SK-N-SH treated with all-trans-retinoic acid at 6 μM for 48 hours (cell line): ENCODE measurements at regions not wholly inside any gene's neighbourhood (a gene's known extent, or its start where the extent isn't known, plus 50 kb on each side); places are given as distances from the start of the nearest gene placed in this dataset.

ENCODE experiments used
- ATAC-seq: fragments of 200-7000 bp; cut with Tn5 transposase; 3 replicates; pipeline ENCODE4 v1.9.1; 2020; ENCODE audit warnings: mild to moderate bottlenecking, moderate library complexity
- ARNTL ChIP-seq: fragments of 450-650 bp; formaldehyde crosslinking; IDR thresholded peaks from 2 replicates; pipeline ENCODE4 v1.5.0; 2020; ENCODE audit warnings: low read depth, mild to moderate bottlenecking, moderate library complexity, borderline replicate concordance
- BACH2 ChIP-seq: fragments of 250-450 bp; sonication (Bioruptor Pico); IDR thresholded peaks from 2 replicates; pipeline ENCODE4 v1.9.0; 2021; ENCODE audit warnings: mild to moderate bottlenecking, borderline replicate concordance
- CREB5 ChIP-seq: fragments of 250-450 bp; sonication (Bioruptor Pico); IDR thresholded peaks from 2 replicates; pipeline ENCODE4 v1.5.1; 2020; ENCODE audit warnings: low read depth, mild to moderate bottlenecking, moderate library complexity
- CSDC2 ChIP-seq: fragments of 250-450 bp; sonication (Bioruptor Pico); IDR thresholded peaks from 2 replicates; pipeline ENCODE4 v1.5.0; 2020; ENCODE audit warnings: mild to moderate bottlenecking, moderate library complexity
- ESRRG ChIP-seq: fragments of 250-450 bp; sonication (Bioruptor Pico); IDR thresholded peaks from 2 replicates; pipeline ENCODE4 v1.6.1; 2021; ENCODE audit warnings: mild to moderate bottlenecking
- GLIS3 ChIP-seq: fragments of 250-450 bp; sonication (Bioruptor Pico); IDR thresholded peaks from 2 replicates; pipeline ENCODE4 v1.5.0; 2020; ENCODE audit warnings: mild to moderate bottlenecking, moderate library complexity
- ISL1 ChIP-seq: fragments of 250-450 bp; sonication (Bioruptor Pico); IDR thresholded peaks from 2 replicates; pipeline ENCODE4 v2.1.2; 2022; ENCODE audit warnings: mild to moderate bottlenecking, moderate library complexity
- OSR1 ChIP-seq: fragments of 250-450 bp; sonication (Bioruptor Pico); IDR thresholded peaks from 2 replicates; pipeline ENCODE4 v1.8.0; 2022; ENCODE audit warnings: moderate library complexity, mild to moderate bottlenecking, inconsistent platforms
- PATZ1 ChIP-seq: fragments of 250-450 bp; sonication (Bioruptor Pico); IDR thresholded peaks from 2 replicates; pipeline ENCODE4 v1.8.0; 2020; ENCODE audit warnings: mild to moderate bottlenecking, moderate library complexity, borderline replicate concordance
- POU6F1 ChIP-seq: fragments of 250-450 bp; sonication (Bioruptor Pico); IDR thresholded peaks from 2 replicates; pipeline ENCODE4 v1.8.0; 2021; ENCODE audit warnings: low read depth, mild to moderate bottlenecking, moderate library complexity, borderline replicate concordance
- RARB ChIP-seq: fragments of 250-450 bp; sonication (Bioruptor Pico); IDR thresholded peaks from 2 replicates; pipeline ENCODE4 v1.8.0; 2021; ENCODE audit warnings: mild to moderate bottlenecking, moderate library complexity
- SNAI2 ChIP-seq: fragments of 250-450 bp; sonication (Bioruptor Pico); IDR thresholded peaks from 2 replicates; pipeline ENCODE4 v1.5.0; 2020; ENCODE audit warnings: mild to moderate bottlenecking, moderate library complexity
- TCF4 ChIP-seq: fragments of 250-450 bp; sonication (Bioruptor Pico); IDR thresholded peaks from 2 replicates; pipeline ENCODE4 v1.8.0; 2021; ENCODE audit warnings: mild to moderate bottlenecking, moderate library complexity, borderline replicate concordance
- TOX ChIP-seq: fragments of 250-450 bp; sonication (Bioruptor Pico); IDR thresholded peaks from 2 replicates; pipeline ENCODE4 v1.8.0; 2021; ENCODE audit warnings: mild to moderate bottlenecking, moderate library complexity, borderline replicate concordance
- TSHZ2 ChIP-seq: fragments of 250-450 bp; sonication (Bioruptor Pico); IDR thresholded peaks from 2 replicates; pipeline ENCODE4 v1.5.0; 2020; ENCODE audit warnings: mild to moderate bottlenecking, moderate library complexity
- ZC3H10 ChIP-seq: fragments of 250-450 bp; sonication (Bioruptor Pico); IDR thresholded peaks from 2 replicates; pipeline ENCODE4 v1.5.1; 2021; ENCODE audit warnings: mild to moderate bottlenecking, moderate library complexity
- ZFP3 ChIP-seq: fragments of 250-450 bp; sonication (Bioruptor Pico); IDR thresholded peaks from 2 replicates; pipeline ENCODE4 v1.5.0; 2020; ENCODE audit warnings: mild to moderate bottlenecking, moderate library complexity
- ZFP30 ChIP-seq: fragments of 450-650 bp; formaldehyde crosslinking; IDR thresholded peaks from 2 replicates; pipeline ENCODE4 v1.5.0; 2022; ENCODE audit warnings: mild to moderate bottlenecking, moderate library complexity
- ZNF565 ChIP-seq: fragments of 450-650 bp; formaldehyde crosslinking; conservative IDR thresholded peaks from 2 replicates; pipeline ENCODE4 v1.5.0; 2020; ENCODE audit warnings: low read depth, mild to moderate bottlenecking, moderate library complexity
- ZNF70 ChIP-seq: fragments of 450-650 bp; formaldehyde crosslinking; IDR thresholded peaks from 2 replicates; pipeline ENCODE4 v1.5.0; 2020; ENCODE audit warnings: mild to moderate bottlenecking, moderate library complexity

- TF ChIP-seq CSDC2 (CRISPR knock-in tag) (no peak), ARNTL (CRISPR knock-in tag) (no peak), ESRRG (CRISPR knock-in tag) (no peak), ISL1 (no peak), ZC3H10 (CRISPR knock-in tag) (no peak), ZFP30 (CRISPR knock-in tag) (no peak), TSHZ2 (CRISPR knock-in tag) (no peak), ZNF70 (CRISPR knock-in tag) (no peak), PATZ1 (CRISPR knock-in tag) (no peak), ZFP3 (CRISPR knock-in tag) (no peak), OSR1 (no peak), TCF4 (CRISPR knock-in tag) (no peak), RARB (CRISPR knock-in tag) (no peak), SNAI2 (CRISPR knock-in tag) (no peak)
- no peak for ATAC-seq
Observed at GRCh38 chr18:68150961-68151360, 563.9 kb downstream of the TMX3 start.

GRCh38 chr18:68148863-68149262, 566.0 kb downstream of the TMX3 start:
- TF ChIP-seq CSDC2 (CRISPR knock-in tag), result no peak
- TF ChIP-seq ZC3H10 (CRISPR knock-in tag), result no peak
- TF ChIP-seq ISL1, result no peak
- TF ChIP-seq PATZ1 (CRISPR knock-in tag), result no peak
- TF ChIP-seq TSHZ2 (CRISPR knock-in tag), result no peak
- no peak for TF ChIP-seq RARB (CRISPR knock-in tag)
- no peak for TF ChIP-seq POU6F1 (CRISPR knock-in tag)
- no peak for TF ChIP-seq ARNTL (CRISPR knock-in tag)
- no peak for TF ChIP-seq CREB5 (CRISPR knock-in tag)
- TF ChIP-seq ZNF565 (CRISPR knock-in tag), result no peak
- TF ChIP-seq TOX, result no peak
- no peak for TF ChIP-seq SNAI2 (CRISPR knock-in tag)
- no peak for TF ChIP-seq ZNF70 (CRISPR knock-in tag)
- TF ChIP-seq TCF4 (CRISPR knock-in tag), result no peak
- no peak for TF ChIP-seq BACH2 (CRISPR knock-in tag)
- TF ChIP-seq GLIS3 (CRISPR knock-in tag), result no peak
- no peak for ATAC-seq
